Posterior cingulate gyrus (tissue), 11 donors: ENCODE measurements at regions not wholly inside any gene's neighbourhood (a gene's known extent, or its start where the extent isn't known, plus 50 kb on each side); places are given as distances from the start of the nearest gene placed in this dataset.
"Not testable (repeated sequence)": the region's sequence is repeated elsewhere in the genome, so short reads cannot be mapped to it uniquely, and the experiment has no call there.

Experiments used
- DNase-seq, 10 donors: peaks; one replicate each; pipeline versions ENCODE4 v3.0.0 to v3.0.0-alpha.2; 2020 to 2021; ENCODE audit warnings: mixed read lengths in 3 of 10
- intact Hi-C: fragments of 100-400 bp; cut with DNase I; formaldehyde crosslinking; loops from one replicate; pipeline ENCODE4 v1.15.1; 2023

GRCh38 chr9:61817127-61817705 lies 627.4 kb downstream of the SPATA31A7 start:
- DNase-seq, intact Hi-C loops: not testable (repeated sequence)

DNA sequence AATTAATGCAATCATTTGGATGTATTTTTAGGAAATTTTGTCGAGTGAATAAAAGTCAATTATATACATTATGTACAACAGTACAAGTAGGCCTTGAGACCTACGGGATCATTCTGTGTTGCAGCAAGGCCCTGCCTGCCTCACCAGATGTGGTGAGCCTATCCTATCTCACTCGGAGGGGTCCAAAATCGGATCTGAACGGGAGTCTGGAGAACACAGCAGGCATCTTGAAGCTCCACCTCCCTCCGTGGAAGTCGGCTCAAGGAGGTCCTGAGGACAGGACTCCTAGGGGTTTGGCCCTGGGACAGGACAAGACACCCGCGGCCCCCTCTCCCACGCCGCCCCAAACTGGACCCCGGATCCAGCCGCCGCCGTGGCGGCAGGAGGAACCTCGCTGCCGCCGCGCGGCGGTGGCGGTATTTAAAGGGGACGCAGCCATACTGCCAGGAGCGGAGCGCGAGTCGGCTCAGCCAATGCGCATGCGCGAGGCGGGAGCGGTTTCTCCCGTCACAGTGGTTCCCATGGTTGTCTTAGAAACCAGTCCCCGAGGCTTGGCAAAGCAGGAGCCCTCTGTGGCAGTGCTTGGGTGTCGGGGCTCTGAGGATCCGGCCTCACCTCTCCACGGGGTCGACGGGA lies 663.9 kb downstream of the SPATA31A7 start:
- peak; percentile 86 to 99 (median 92) for DNase-seq

DNA sequence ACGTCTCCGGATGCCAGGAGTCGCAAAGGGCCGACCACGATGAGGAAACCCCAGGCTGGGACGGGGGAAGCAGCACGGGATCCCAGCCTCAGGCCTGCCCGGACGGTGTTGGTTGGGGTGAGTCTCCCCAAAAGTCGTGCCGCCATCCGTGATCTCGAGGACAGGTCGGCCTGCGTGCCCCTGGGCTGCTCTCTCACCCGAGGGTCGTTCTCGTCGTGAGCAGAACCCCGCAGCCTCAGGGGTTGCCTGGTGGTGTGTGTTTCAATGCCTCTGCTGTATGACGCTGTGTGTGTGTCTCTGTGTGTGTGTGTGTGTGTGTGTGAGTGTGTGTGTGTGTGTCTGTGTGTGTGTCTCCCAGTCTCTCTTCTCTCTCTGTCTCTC lies 664.4 kb downstream of the SPATA31A7 start:
- intact Hi-C loops, result not testable (repeated sequence)
- peak in 4 of 10 donors; percentile 4 to 63 (median 6) for DNase-seq

More for the DNA sequence above, 663.9 kb downstream of the SPATA31A7 start:
- intact Hi-C loops, result not testable (repeated sequence)

DNA sequence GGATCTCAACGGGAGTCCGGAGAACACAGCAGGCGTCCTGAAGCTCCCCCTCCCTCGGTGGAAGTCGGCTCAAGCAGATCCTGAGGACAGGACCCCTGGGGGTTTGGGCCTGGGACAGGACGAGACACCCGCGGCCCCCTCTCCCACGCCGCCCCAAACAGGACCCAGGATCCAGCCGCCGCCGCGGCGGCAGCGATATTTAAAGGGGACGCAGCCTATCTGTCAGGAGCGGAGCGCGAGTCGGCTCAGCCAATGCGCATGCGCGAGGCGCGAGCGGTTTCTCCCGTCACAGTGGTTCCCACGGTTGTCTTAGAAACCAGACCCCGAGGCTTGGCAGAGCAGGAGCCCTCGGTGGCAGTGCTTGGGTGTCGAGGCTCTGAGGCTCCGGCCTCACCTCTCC lies 666.4 kb downstream of the SPATA31A7 start:
- DNase-seq, intact Hi-C loops: not testable (repeated sequence)

DNA sequence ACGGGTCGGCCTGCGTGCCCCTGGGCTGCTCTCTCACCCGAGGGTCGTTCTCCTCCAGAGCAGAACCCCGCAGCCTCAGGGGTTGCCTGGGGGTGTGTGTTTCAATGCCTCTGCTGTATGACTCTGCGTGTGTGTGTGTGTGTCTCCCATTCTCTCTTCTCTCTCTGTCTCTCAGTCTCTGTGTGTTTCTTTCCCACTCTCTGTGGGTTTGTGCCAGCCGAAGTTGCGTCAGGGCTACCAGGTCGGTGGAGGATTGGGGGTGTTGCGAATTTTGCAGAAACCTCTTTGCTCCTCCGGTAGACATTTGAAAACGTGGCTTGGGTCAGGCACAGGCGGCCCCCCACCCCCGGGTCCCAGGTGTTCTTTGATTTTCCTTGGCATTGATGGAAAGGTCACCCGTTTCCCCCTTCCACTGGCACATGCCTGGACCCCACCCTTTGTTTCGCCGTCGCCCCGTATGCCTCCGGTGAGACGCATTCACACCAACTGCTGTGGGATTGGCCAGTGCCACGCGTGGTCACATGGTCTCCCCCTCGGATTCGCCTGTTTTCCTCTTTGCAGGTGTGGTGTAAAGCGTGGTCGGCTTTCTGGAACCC lies 667.1 kb downstream of the SPATA31A7 start:
- DNase-seq, result peak in 8 of 10 donors; percentile 3 to 86 (median 15)
- intact Hi-C loops, result not testable (repeated sequence)

GRCh38 chr9:61857709-61858351 lies 668.0 kb downstream of the SPATA31A7 start:
- DNase-seq, intact Hi-C loops: not testable (repeated sequence)

DNA sequence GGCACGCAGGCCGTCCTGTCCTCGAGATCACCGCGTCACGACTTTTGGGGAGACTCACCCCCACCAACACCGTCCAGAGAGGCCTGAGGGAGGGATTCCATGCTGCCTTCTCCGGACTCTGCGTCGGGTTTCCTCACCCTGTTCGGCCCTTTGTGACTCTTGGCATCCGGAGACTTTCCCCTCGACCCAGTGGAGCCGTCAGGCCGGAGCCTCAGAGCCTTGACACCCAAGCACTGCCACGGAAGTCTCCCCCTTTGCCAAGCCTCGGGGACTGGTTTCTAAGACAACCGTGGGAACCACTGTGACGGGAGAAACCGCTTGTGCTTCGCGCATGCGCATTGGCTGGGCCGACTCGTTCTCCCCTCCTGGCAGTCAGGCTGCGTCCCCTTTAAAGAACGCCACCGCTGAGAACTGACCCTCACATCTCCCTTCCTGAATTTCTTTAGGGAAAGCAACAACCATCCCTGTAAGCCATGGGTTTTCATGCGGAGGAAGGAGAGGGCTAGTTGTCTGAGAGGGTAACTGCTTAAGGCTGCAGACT lies 672.7 kb downstream of the SPATA31A7 start:
- peak; percentile 56 to 96 (median 82) for DNase-seq

DNA sequence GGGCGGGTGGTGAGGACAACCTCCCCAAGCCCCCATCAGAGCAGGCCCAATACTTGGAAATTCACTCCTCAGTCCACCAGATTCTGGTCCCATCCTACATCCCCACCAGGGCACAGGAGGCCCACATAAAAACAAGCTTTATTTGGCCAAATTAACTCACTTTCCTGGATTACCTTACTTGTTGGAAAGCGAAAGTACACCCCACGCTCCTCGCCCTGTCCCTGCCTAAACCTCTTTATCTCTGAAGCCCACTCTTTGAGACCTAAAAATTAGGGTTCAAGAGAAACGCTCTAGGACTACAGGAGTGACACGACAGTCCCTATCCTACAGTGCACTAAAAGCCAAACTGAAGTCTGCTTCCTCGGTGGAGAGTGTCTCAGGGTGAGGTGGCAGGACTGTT lies 674.6 kb downstream of the SPATA31A7 start:
- peak in 3 of 10 donors; percentile 14 to 16 (median 15) for DNase-seq
- intact Hi-C loops, result not testable (repeated sequence)

More for the DNA sequence above, 672.7 kb downstream of the SPATA31A7 start:
- intact Hi-C loops, result not testable (repeated sequence)

DNA sequence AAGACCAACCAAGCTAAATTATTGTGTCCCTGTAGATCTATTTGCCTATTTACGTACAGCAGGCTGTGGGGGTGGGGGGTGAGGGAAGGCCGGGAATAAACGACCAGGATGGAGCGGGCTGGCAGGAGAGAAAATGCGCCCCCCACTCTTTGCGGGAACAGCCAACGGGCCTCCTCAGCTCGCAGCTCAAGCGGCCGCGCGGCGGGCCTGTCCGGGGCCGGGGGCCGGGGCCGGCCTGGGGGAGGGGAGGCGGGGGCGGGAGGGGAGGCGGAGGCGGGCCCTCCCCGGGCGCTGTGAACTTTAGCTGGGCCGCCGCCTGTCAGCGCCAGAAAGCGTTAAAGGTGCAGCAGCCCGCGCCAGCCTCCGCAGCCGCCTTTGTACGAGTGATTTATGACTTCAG lies 679.1 kb downstream of the SPATA31A7 start:
- DNase-seq, intact Hi-C loops: not testable (repeated sequence)

- intact Hi-C loops, result not testable (repeated sequence)
Observed at GRCh38 chr9:61872329-61872728, 682.5 kb downstream of the SPATA31A7 start.

More at GRCh38 chr9:61872329-61872728, 682.5 kb downstream of the SPATA31A7 start:
- DNase-seq, result not testable (repeated sequence)
